ENCODE measurements at regions not wholly inside any gene's neighbourhood (a gene's known extent, or its start where the extent isn't known, plus 50 kb on each side); places are given as distances from the start of the nearest gene placed in this dataset.

DNA sequence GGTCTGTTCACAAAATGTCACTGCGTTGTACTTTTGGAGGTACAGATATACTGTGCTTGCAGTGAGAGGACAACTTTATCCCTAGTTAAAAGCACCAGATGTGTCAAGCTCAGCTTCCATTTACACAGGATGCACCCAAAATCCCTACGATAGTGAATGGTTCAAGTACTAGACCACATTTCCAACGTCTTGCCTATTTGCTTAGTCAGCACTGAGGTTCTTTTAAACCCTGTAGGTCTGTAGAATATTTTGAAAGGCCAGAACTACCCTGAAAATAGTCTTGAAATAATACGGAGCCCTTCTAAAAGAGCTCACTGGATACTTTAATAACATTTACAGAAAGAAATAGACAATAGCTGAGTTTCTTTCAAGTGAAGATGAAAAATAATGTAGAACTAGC lies 466.1 kb downstream of the FUT8 start:
- DNase-seq: no peak

DNA sequence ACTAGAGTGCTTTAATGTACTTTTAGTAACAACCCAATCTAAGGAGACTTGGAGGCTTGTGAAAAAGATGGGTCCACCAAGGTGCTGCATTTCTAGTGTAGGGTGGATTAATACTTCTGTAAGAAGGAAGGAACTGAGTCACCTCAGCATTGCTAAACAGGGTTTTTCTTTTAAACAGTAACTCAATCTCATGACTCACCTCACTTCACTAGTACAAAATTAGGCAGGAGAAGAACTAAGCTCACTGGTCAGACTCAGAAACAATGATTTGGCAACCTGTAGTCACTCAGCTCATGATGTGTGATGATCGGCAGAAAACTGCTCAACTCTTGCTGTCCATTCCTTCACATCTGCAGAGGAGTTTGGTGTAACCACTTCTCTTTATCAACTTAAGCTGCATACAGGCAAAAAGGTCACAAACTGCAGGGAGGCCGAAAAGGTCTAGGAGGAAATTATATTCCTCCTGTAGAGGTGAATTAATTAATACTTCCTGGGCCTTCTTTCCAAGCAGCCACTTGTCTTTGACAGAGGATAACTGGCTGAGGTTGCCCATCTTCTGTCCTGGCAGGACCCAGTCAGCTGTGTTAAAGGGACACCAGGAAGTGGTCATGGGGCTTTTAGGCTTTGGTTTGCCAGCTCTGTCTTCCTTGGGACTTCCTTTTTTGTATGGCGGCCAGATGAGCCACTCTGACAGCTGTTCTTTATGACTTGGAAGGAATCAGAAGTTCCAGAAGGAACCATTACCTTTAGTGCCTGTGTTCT lies 466.9 kb downstream of the FUT8 start:
- no peak for DNase-seq

- DNase-seq: no peak
Observed at GRCh38 chr14:65880507-65880906, 468.0 kb downstream of the FUT8 start.

DNA sequence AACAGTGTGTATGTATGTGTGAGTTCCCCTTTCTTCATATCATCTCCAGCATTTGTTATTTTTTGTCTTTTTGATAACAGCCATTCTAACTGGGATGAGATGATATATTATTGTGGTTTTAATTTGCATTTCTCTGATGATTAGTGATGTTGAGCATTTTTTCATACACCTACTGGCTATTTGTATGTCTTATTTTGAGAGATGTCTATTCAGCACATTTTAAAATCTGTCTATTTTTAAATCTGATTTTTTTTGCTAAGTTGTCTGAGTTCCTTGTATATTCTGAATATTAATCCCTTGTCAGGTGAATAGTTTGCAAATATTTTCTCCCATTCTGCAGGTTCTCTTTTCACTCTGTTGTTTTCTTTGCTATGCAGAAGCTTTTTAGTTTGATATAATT lies 469.1 kb downstream of the FUT8 start:
- no peak for DNase-seq

GRCh38 chr14:65888677-65889076 lies 476.1 kb downstream of the FUT8 start:
- no peak for DNase-seq

DNA sequence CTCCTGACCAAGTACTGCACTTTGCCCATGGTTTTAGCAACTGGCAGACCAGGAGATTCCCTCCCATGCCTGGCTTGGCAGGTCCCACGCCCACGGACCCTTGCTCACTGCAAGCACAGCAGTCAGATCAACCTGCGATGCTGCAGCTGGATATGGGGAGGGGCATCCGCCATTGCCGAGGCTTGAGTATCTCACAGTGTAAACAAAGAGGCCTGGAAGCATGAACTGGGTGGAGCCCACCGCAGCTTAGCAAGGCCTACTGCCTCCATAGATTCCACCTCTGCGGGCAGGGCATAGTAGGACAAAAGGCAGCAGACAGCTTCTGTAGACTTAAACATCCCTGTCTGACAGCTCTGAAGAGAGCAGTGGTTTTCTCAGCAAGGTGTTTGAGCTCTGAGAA lies 479.8 kb downstream of the FUT8 start:
- peak; percentile 6 for DNase-seq

DNA sequence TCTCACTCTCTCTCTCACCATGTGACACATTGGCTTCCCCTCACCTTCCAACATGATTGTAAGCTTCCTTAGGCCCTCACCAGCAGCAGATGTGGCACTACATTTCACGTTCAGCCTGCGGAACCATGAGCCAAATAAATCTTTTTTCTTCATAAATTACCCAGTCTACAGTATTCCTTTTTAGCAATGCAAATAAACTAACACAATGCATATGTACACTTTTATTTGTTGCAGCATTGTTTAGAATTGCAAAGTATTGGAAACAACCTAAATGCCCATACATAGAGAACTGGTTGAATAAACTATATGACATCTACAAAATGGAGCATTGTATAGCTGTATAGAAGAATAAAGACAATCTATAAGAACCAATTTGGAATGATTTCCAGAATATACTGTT lies 487.6 kb downstream of the FUT8 start:
- DNase-seq: no peak

DNA sequence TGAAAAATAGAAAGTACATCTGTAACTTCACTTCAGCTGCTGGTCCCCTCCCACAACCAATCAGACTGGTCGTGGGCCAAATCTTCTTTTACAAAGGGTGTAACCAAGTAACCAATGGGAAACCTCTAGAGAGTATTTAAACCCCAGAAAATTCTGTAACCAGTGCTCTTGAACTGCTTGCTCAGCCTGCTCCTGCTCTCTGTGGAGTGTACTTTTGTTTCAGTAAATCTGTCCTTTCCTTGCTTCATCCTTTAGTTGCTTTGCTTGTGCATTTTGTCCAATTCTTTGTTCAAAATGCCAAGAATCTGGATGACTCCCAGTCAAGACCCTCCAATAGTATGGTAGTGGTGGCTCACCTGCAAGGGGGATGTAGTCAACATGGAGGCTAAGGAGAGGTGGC lies 489.1 kb downstream of the FUT8 start:
- no peak for DNase-seq

GRCh38 chr14:65904988-65905387 lies 492.5 kb downstream of the FUT8 start:
- DNase-seq: no peak

DNA sequence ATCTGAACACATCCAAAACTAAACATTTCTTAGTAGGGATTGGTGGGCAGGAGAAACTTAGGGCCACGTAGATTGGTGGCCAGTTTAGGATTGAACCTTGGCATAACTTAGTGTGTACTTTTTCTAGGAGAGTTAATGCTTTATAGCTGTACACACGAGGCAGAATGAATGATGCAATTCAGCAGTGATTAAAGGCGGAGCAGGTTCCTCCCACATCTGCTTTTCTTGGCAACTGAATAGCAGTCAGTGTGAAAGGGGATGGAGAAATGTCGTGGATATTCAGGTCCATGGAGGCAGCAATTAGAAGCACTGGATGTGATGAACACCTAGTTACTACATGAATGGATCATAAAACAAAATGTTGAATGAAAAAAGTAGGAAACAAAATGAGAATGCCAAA lies 493.8 kb downstream of the FUT8 start:
- DNase-seq: no peak

DNA sequence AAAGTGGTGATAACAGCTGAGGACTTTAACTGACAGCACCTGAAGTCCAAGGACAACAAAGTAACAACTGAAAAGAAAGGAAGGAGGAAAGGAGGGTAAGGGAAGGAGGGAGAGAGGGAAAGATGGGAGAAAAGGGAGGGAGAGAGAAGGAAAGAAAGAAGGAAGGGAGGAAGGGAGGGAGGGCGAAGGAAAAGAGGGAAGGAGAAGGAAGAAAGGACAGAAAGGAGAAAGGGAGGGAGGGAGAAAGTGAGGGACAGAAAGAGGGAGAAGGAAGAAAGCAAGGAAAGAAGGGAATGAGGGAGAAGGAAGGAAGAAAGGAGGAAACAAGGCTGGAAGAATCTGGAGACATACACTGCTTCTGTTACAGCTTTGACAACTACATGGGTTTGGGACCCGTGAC lies 494.4 kb downstream of the FUT8 start:
- no peak for DNase-seq

DNA sequence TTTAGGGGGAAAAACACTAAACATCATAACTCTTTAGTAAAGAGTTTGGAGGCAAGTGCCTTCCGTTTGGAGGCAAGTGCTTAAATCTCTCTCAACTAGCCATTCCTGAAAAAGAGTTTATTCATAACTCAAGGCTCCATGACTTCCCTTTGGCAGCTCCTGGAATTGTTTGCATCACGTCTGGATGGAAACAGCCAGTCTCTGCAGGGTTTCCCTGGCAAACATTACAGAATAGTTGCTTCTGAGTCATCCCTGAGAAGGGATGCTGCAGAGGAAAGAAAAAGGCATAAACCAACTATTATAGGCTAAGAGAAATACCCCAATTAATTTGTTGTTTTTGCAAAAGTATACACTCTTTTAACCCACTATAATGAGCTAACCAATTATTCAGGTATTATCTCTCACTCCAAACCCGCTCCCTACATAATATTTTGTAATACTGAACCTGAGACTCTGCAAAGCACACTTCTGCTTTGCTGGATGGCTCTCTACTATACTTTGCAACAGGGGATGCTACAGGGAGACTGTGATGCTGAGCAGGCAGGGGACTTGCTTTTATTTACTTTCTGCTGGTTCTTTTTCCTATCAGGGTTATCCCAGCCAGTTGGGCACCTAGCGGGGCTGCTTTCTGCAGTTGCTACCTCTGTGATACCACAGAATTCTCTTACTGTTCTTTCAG lies 497.7 kb downstream of the FUT8 start:
- no peak for DNase-seq

GRCh38 chr14:65915125-65915524 lies 502.6 kb downstream of the FUT8 start:
- no peak for DNase-seq

GRCh38 chr14:65916055-65916454 lies 503.5 kb downstream of the FUT8 start:
- DNase-seq: no peak

GRCh38 chr14:65920996-65921395 lies 508.5 kb downstream of the FUT8 start:
- no peak for DNase-seq

DNA sequence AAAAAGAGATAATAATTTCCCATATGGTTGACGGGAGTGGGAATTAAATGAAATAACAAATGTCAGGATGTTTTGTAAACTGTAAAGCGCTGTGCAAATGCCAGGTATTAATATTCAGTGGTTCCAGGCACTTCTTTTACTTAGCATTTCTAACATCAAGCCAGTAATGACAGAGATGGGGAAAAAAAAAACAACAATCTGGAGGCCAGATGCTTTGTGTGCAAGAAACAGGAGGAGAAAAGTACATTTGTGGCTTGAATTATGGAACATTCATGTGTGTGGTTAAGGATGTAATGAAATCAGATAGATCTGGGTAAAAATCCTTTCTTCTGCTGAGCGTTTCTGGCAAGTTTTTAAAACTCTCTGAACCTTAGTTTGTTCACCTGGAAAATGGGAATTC lies 509.6 kb downstream of the FUT8 start:
- DNase-seq: no peak

DNA sequence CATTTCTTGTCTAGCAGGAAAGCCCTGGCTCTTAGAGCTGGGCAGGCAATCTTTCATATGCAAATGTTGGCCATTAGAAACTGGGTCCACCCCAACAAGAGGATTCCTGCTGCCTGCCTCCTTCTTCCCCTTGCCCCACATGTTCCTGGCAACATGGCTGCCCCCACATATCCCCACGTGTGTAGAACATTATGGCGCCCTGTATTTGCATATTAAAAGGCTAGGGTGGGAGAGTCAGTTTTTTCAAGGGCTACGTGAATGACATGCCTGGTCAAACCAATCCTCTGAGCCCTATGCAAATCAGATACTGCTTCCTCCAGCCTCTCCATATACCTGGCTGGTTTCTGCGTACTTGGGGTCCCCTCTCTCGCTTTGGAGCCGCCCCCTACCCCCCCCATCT lies 514.0 kb downstream of the FUT8 start:
- DNase-seq: no peak

GRCh38 chr14:65926935-65927700 lies 514.6 kb downstream of the FUT8 start:
- no peak for DNase-seq

- peak; percentile 66 for DNase-seq
Observed at GRCh38 chr14:65927931-65928356, 515.4 kb downstream of the FUT8 start.

GRCh38 chr14:65928995-65929394 lies 516.5 kb downstream of the FUT8 start:
- no peak for DNase-seq

- no peak for DNase-seq
Observed at GRCh38 chr14:65933400-65934069, 521.0 kb downstream of the FUT8 start.

- DNase-seq: no peak
Observed at GRCh38 chr14:65934070-65934435, 521.5 kb downstream of the FUT8 start.

DNA sequence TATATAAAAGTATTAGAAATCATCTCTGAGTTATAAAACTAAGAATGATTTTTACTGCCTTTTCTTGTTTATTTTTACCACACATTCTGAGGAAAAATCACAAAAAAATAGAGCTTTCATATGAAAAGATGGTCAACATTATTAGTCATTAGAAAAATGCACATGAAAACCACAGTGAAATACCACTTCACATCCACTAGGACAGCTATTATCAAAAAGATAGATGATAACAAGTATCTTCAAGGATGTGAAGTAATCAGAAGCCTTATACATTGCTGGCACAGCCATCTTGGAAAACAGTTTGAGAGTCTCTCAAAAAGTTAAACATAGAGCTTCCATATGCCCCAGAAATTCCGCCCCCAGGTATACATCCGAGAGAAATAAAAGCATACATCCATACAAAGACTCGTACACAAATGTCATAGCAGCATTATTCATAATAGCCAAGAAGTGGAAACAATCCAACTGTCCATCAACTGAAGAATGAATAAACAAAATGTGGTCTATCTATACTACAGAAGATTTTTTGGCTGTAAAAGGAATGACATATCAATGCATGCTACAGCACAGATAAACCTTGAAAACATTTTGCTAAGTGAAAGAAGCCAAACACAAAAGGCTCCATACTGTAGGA lies 523.9 kb downstream of the FUT8 start:
- no peak for DNase-seq

All from NCI-H187 treated with DMSO at 0.1 percent for 48 hours (cell line).